Neural cell (in vitro differentiated cells): ENCODE measurements at regions not wholly inside any gene's neighbourhood (a gene's known extent, or its start where the extent isn't known, plus 50 kb on each side); places are given as distances from the start of the nearest gene placed in this dataset.

ENCODE experiments used
- H2AFZ ChIP-seq: fragments of 200-600, 300-800 bp; sonication (generic), shearing (Covaris generic); 2 replicates; pipeline ENCODE4 v1.6.0; 2014; ENCODE audit warnings: low read depth, mild to moderate bottlenecking, antibody characterized with exemption, low read length, moderate library complexity
- H3F3A ChIP-seq: fragments of 200-600 bp; shearing (Covaris generic); 2 replicates; pipeline ENCODE4 v1.6.1; 2016; ENCODE audit warnings: mild to moderate bottlenecking, moderate library complexity, mixed read lengths, antibody characterized with exemption, low read length; ENCODE audit not compliant: insufficient read depth, poor library complexity, severe bottlenecking
- H3K27ac ChIP-seq: fragments of 200-600, 300-800 bp; sonication (generic), shearing (Covaris generic); 2 replicates; pipeline ENCODE4 v1.5.1; 2014; ENCODE audit warnings: mild to moderate bottlenecking, low read length, moderate library complexity
- H3K27me3 ChIP-seq: fragments of 300-800, 200-600 bp; sonication (generic), shearing (Covaris generic); 2 replicates; pipeline ENCODE4 v1.6.0; 2014; ENCODE audit warnings: mild to moderate bottlenecking, low read depth, low read length, moderate library complexity; ENCODE audit not compliant: insufficient read depth
- H3K36me3 ChIP-seq: fragments of 300-800, 200-600 bp; sonication (generic), shearing (Covaris generic); 2 replicates; pipeline ENCODE4 v1.5.1; 2014; ENCODE audit warnings: mild to moderate bottlenecking, antibody characterized with exemption, low read length, moderate library complexity; ENCODE audit not compliant: insufficient read depth
- H3K4me2 ChIP-seq: fragments of 300-800, 200-600 bp; sonication (generic), shearing (Covaris generic); 2 replicates; pipeline ENCODE4 v1.6.0; 2014; ENCODE audit warnings: mild to moderate bottlenecking, low read length
- H3K4me3 ChIP-seq: fragments of 300-800, 200-600 bp; sonication (generic), shearing (Covaris generic); 2 replicates; pipeline ENCODE4 v1.5.1; 2014; ENCODE audit warnings: mild to moderate bottlenecking, low read length, moderate library complexity
- H3K79me2 ChIP-seq: fragments of 200-600 bp; shearing (Covaris generic); replicated peaks from 2 replicates; pipeline ENCODE4 v1.6.0; 2014; ENCODE audit warnings: mild to moderate bottlenecking, low read length, moderate library complexity; ENCODE audit not compliant: insufficient read depth
- H3K9ac ChIP-seq: fragments of 300-800, 200-600 bp; sonication (generic), shearing (Covaris generic); 2 replicates; pipeline ENCODE4 v1.6.1; 2016; ENCODE audit warnings: mild to moderate bottlenecking, low read length, mixed read lengths
- H3K9me2 ChIP-seq: fragments of 200-600 bp; shearing (Covaris generic); 2 replicates; pipeline ENCODE4 v1.6.1; 2016; ENCODE audit warnings: mild to moderate bottlenecking, low read length, mixed read lengths; ENCODE audit not compliant: insufficient read depth
- H3K9me3 ChIP-seq: fragments of 200-600, 300-800 bp; sonication (generic), shearing (Covaris generic); 2 replicates; pipeline ENCODE4 v1.6.1; 2016; ENCODE audit warnings: mild to moderate bottlenecking, mixed run types, low read length, moderate library complexity, mixed read lengths
- H4K20me1 ChIP-seq: fragments of 200-600 bp; shearing (Covaris generic); 2 replicates; pipeline ENCODE4 v1.6.1; 2016; ENCODE audit warnings: mild to moderate bottlenecking, mixed run types; ENCODE audit not compliant: insufficient read depth
- EP300 ChIP-seq: fragments of 450-650 bp; conservative IDR thresholded peaks from 2 replicates; pipeline ENCODE4 v1.6.1; 2014; ENCODE audit warnings: antibody characterized with exemption, mild to moderate bottlenecking, moderate library complexity; ENCODE audit not compliant: poor library complexity, severe bottlenecking
- EZH2 ChIP-seq: fragments of 200-600, 300-800 bp; shearing (Covaris generic), sonication (generic); IDR thresholded peaks from 2 replicates; pipeline ENCODE4 v1.6.1; 2014; ENCODE audit warnings: antibody characterized with exemption, low read length, borderline replicate concordance, mild to moderate bottlenecking; ENCODE audit not compliant: insufficient read depth, poor library complexity, severe bottlenecking
- MXI1 ChIP-seq: fragments of 450-650 bp; conservative IDR thresholded peaks from 2 replicates; pipeline ENCODE4 v1.6.1; 2014; ENCODE audit warnings: antibody characterized with exemption, mild to moderate bottlenecking; ENCODE audit not compliant: poor library complexity, severe bottlenecking
- POLR2AphosphoS5 ChIP-seq: IDR thresholded peaks from 2 replicates; pipeline ENCODE4 v1.6.1; 2012
- RAD21 ChIP-seq: fragments of 450-650 bp; conservative IDR thresholded peaks from 2 replicates; pipeline ENCODE4 v1.6.1; 2014; ENCODE audit warnings: antibody characterized with exemption, mild to moderate bottlenecking, moderate library complexity
- REST ChIP-seq: IDR thresholded peaks from 2 replicates; pipeline ENCODE4 v1.6.1; 2012; ENCODE audit warnings: borderline replicate concordance
- SMC3 ChIP-seq: fragments of 450-650 bp; conservative IDR thresholded peaks from 2 replicates; pipeline ENCODE4 v1.6.1; 2014; ENCODE audit warnings: antibody characterized with exemption, mild to moderate bottlenecking, moderate library complexity; ENCODE audit not compliant: poor library complexity
- TAF1 ChIP-seq: IDR thresholded peaks from 2 replicates; pipeline ENCODE4 v1.6.1; 2012; ENCODE audit warnings: low read depth
- TF ChIP-seq, protein P1 (sequence below): fragments of 450-650 bp; IDR thresholded peaks from 2 replicates; pipeline ENCODE4 v1.5.1; 2014; ENCODE audit warnings: antibody characterized with exemption, mild to moderate bottlenecking, moderate library complexity; ENCODE audit not compliant: poor library complexity, severe bottlenecking

- H3K4me3 ChIP-seq, result no peak overlapping the region
- H3K36me3 ChIP-seq, result no peaks in the 10 kb centered on the region
- no peak overlapping the region for H3K9ac ChIP-seq
- H2AFZ ChIP-seq, result no peak overlapping the region
- no peak overlapping the region for H3K27ac ChIP-seq
- H3K9me3 ChIP-seq, result no peaks in the 10 kb centered on the region
- H3K27me3 ChIP-seq, result no peaks in the 10 kb centered on the region
- H3K4me2 ChIP-seq, result no peak overlapping the region
- no peaks in the 10 kb centered on the region for H3K79me2 ChIP-seq
- no peaks in the 10 kb centered on the region for H3F3A ChIP-seq
- H3K9me2 ChIP-seq, result no peaks in the 10 kb centered on the region
- TF ChIP-seq, protein P1, sequence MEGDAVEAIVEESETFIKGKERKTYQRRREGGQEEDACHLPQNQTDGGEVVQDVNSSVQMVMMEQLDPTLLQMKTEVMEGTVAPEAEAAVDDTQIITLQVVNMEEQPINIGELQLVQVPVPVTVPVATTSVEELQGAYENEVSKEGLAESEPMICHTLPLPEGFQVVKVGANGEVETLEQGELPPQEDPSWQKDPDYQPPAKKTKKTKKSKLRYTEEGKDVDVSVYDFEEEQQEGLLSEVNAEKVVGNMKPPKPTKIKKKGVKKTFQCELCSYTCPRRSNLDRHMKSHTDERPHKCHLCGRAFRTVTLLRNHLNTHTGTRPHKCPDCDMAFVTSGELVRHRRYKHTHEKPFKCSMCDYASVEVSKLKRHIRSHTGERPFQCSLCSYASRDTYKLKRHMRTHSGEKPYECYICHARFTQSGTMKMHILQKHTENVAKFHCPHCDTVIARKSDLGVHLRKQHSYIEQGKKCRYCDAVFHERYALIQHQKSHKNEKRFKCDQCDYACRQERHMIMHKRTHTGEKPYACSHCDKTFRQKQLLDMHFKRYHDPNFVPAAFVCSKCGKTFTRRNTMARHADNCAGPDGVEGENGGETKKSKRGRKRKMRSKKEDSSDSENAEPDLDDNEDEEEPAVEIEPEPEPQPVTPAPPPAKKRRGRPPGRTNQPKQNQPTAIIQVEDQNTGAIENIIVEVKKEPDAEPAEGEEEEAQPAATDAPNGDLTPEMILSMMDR, result no peak
- TF ChIP-seq SMC3, result no peak
- TF ChIP-seq POLR2AphosphoS5, result no peak
- TF ChIP-seq TAF1, result no peak
- TF ChIP-seq REST, result no peak
- no peak for TF ChIP-seq EZH2
- TF ChIP-seq MXI1, result no peak
- TF ChIP-seq EP300, result no peak
- no peak for TF ChIP-seq RAD21
- no peaks in the 10 kb centered on the region for H4K20me1 ChIP-seq
Observed at GRCh38 chr13:104137416-104137815, 1071.2 kb upstream of the SLC10A2 start.

DNA sequence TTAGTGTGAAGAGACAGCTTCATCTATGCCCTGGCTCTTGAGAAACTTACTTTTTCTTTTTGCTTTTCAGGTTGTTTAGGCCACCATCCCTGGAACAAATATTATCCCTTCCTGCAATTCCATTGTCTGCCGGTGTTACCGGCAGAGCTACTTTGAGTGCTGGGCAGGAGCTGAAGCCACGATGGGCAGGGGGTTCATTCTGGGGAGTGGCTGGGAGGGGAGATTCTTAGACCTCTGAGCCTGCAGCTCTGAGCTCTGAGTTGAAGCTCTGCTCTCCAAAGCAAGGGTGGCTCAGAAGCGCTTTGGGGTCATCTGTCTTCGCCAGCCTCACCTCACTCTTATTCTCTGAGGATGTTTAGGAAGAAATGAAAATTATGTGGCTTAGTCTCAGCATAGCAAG is 1066.6 kb upstream of the SLC10A2 start:
- H3K79me2 ChIP-seq, result no peaks in the 10 kb centered on the region
- no peaks in the 10 kb centered on the region for H3K36me3 ChIP-seq
- TF ChIP-seq TAF1, result no peak
- TF ChIP-seq, protein P1, result no peak
- TF ChIP-seq POLR2AphosphoS5, result no peak
- no peak for TF ChIP-seq SMC3
- no peak for TF ChIP-seq REST
- no peak for TF ChIP-seq MXI1
- no peak for TF ChIP-seq RAD21
- TF ChIP-seq EP300, result no peak
- TF ChIP-seq EZH2, result no peak
- H3K9me3 ChIP-seq, result no peaks in the 10 kb centered on the region
- no peak overlapping the region for H3K4me2 ChIP-seq
- no peak overlapping the region for H3K4me3 ChIP-seq
- no peaks in the 10 kb centered on the region for H4K20me1 ChIP-seq
- no peak overlapping the region for H3K9ac ChIP-seq
- no peak overlapping the region for H2AFZ ChIP-seq
- no peak overlapping the region for H3K27ac ChIP-seq
- H3F3A ChIP-seq, result no peaks in the 10 kb centered on the region
- no peaks in the 10 kb centered on the region for H3K9me2 ChIP-seq
- no peaks in the 10 kb centered on the region for H3K27me3 ChIP-seq
